Spleen (tissue), 11 donors: ENCODE measurements at regions not wholly inside any gene's neighbourhood (a gene's known extent, or its start where the extent isn't known, plus 50 kb on each side); places are given as distances from the start of the nearest gene placed in this dataset.
"Not testable (repeated sequence)": the region's sequence is repeated elsewhere in the genome, so short reads cannot be mapped to it uniquely, and the experiment has no call there.

ENCODE experiments used
- DNase-seq: peaks from one replicate; pipeline ENCODE4 v3.0.0-alpha.2; 2020
- H3K27ac ChIP-seq, 8 donors: fragments of 200-600 bp; sonication (generic) in 7 of 8; 1 replicate in 4 of 8; 2 replicates in 4 of 8; pipeline versions ENCODE4 v1.5.0 to v1.8.0; 2016 to 2021; ENCODE audit warnings: inconsistent platforms in 4 of 8, mild to moderate bottlenecking in 4 of 8, moderate library complexity in 1 of 8
- H3K27me3 ChIP-seq, 7 donors: fragments of 200-600 bp; sonication (generic) in 6 of 7; replicated peaks in 1 of 7; 1 replicate in 4 of 7; 2 replicates in 3 of 7; pipeline versions ENCODE4 v1.5.0 to v1.8.0; 2016 to 2021; ENCODE audit warnings: inconsistent platforms in 3 of 7, mild to moderate bottlenecking in 1 of 7
- H3K36me3 ChIP-seq, 6 donors: fragments of 200-600 bp; sonication (generic) in 5 of 6; 1 replicate in 4 of 6; 2 replicates in 2 of 6; pipeline versions ENCODE4 v1.5.0 to v1.8.0; 2016 to 2021; ENCODE audit warnings: inconsistent platforms in 2 of 6
- H3K4me1 ChIP-seq, 6 donors: fragments of 200-600 bp; sonication (generic) in 5 of 6; 1 replicate in 3 of 6; 2 replicates in 3 of 6; pipeline versions ENCODE4 v1.5.0 to v1.8.0; 2016 to 2021; ENCODE audit warnings: inconsistent platforms in 3 of 6
- H3K4me3 ChIP-seq, 8 donors: fragments of 200-600 bp; sonication (generic) in 7 of 8; 1 replicate in 4 of 8; 2 replicates in 4 of 8; pipeline versions ENCODE4 v1.5.0 to v1.8.0; 2016 to 2021; ENCODE audit warnings: inconsistent platforms in 4 of 8, mild to moderate bottlenecking in 4 of 8, moderate library complexity in 2 of 8
- H3K9me3 ChIP-seq, 8 donors: fragments of 200-600 bp; sonication (generic) in 7 of 8; 1 replicate in 4 of 8; 2 replicates in 4 of 8; pipeline versions ENCODE4 v1.5.0 to v1.8.0; 2016 to 2021; ENCODE audit warnings: inconsistent platforms in 4 of 8
- CTCF ChIP-seq, 11 experiments: fragments of 200-600 bp in 7 of 11; fragments of 450-650 bp in 4 of 11; sonication (generic) in 4 of 11; IDR thresholded peaks in 8 of 11; conservative IDR thresholded peaks in 3 of 11; 1 replicate in 7 of 11; 2 replicates in 4 of 11; pipeline versions ENCODE4 v1.4.0 to v1.8.0; 2016 to 2021; ENCODE audit warnings: antibody characterized with exemption in 11 of 11, inconsistent platforms in 4 of 11, mild to moderate bottlenecking in 1 of 11
- POLR2A ChIP-seq, 3 donors: fragments of 450-650 bp; IDR thresholded peaks; one replicate each; pipeline ENCODE4 v1.5.1; 2017; ENCODE audit warnings: antibody characterized with exemption in 3 of 3, mild to moderate bottlenecking in 1 of 3
- POLR2AphosphoS5 ChIP-seq, 3 donors: sonication (generic); formaldehyde crosslinking; IDR thresholded peaks; one replicate each; pipeline ENCODE4 v1.5.1; 2017; ENCODE audit warnings: antibody characterized with exemption in 3 of 3
- WGBS, 5 donors: extraction: QIAGEN DNeasy Blood & Tissue Kit in 3 of 5; methylation state at CpG; one replicate each; pipeline versions ENCODE4 v1.1.5 to v1.1.7; 2013 to 2018; 5-methylcytosine and 5-hydroxymethylcytosine counted together
- intact Hi-C: fragments of 100-400 bp; cut with DNase I; formaldehyde crosslinking; loops from one replicate; pipeline ENCODE4 v1.15.0; 2023; ENCODE audit warnings: low total_unique reads
- donor health status: healthy with polysubstance abuse.
- donor health status: DM: no; HTN: no; CAD: no; lungs with moderate emphysema.
- donor health status: DM: no; HTN: no; CAD: no.
- donor health status: Bipolar disorder and iron deficiency.
- donor health status: healthy.
- donor health status: DM: no; HTN: no; CAD: no.
- donor health status: DM: yes; HTN: yes; CAD: no.

DNA sequence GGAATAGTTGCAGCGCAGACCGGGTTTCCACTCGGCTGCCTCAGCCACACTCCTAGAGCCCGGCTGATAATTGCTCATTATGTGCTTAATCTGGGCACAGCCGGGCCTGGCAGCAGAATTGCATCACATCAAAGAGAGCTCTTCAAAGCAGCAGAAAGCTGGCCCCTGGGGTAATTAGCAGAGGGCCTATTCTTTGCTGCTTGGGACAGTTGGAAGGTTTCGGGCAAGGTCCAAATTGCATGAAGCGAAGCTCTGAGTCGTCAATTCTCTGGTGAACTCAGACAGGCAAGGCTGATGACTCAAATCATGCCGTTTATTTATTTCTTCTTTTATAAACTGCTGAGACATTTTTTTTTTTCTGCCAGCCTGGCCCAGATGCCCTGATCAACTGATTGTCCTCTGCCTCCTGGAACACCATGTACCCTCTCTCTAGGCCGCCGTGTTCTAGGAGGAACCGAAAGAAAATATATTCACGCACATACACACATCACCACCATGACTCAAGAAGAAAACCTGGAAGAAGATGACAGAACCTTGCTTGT, 242.2 kb downstream of the RAB11FIP2 start:
- Histone ChIP-seq H3K27me3 (peaks cover 0 to 18% (median 0%) of the 10 kb centered on the region in 7 donors), H3K27ac (no peak overlapping the region), H3K4me3 (no peak overlapping the region), H3K36me3 (no peaks in the 10 kb centered on the region), H3K9me3 (peaks cover 0 to 7% (median 0%) of the 10 kb centered on the region in 8 donors), H3K4me1 (no peaks in the 10 kb centered on the region)
- WGBS, 5 donors: 53 to 71% (median 67%) methylated on average over 13 of the region's 13 CpGs
- DNase-seq: no peak
- intact Hi-C loops: no loop called here
- TF ChIP-seq POLR2A (IDR thresholded peaks at IDR 0.05) (no peak), POLR2AphosphoS5 (IDR thresholded peaks at IDR 0.05) (no peak), CTCF (IDR thresholded peaks at IDR 0.05 in 8 of 11, conservative IDR thresholded peaks at IDR 0.05 in 3 of 11) (no peak)

- no peak for DNase-seq
- WGBS, 5 donors: 77 to 87% (median 81%) methylated on average over 12 to 13 of the region's 13 CpGs
- intact Hi-C loops: no loop called here
These were observed 241.6 kb downstream of the RAB11FIP2 start for GRCh38 chr10:117805139-117805538.

DNA sequence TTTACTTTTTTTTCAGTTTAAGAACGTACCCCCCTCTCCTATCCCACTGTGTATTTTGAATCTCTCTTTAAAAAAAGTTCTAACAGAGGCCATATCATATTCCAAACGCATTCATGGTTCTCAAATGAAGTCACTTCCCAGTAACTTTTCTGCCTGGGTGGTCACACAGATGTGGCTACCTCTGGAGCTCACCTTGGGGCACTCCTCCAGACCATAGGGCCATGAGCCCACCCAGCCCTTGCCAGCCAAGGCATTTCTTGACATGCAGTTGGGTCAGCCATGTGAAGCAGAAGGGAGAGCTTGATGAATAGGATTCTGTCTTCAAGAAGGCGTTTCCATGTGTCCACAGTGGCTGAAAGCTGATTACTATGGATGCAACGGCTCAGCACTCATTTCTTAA, 239.3 kb downstream of the RAB11FIP2 start:
- H3K4me1 ChIP-seq: no peaks in the 10 kb centered on the region
- no peak for DNase-seq
- H3K9me3 ChIP-seq: peaks cover 0 to 24% (median 6%) of the 10 kb centered on the region in 8 donors
- no peak for TF ChIP-seq POLR2A (IDR thresholded peaks at IDR 0.05)
- TF ChIP-seq CTCF (IDR thresholded peaks at IDR 0.05 in 8 of 11, conservative IDR thresholded peaks at IDR 0.05 in 3 of 11): no peak
- no peaks in the 10 kb centered on the region for H3K36me3 ChIP-seq
- WGBS, 5 donors: 54 to 68% (median 60%) methylated on average over 4 of the region's 4 CpGs
- peaks cover 0 to 15% (median 0%) of the 10 kb centered on the region in 7 donors for H3K27me3 ChIP-seq
- H3K27ac ChIP-seq: no peak overlapping the region
- no peak overlapping the region for H3K4me3 ChIP-seq
- intact Hi-C loops: no loop called here

More at GRCh38 chr10:117805139-117805538, 241.6 kb downstream of the RAB11FIP2 start:
- Histone ChIP-seq H3K27ac (no peak overlapping the region), H3K4me1 (no peaks in the 10 kb centered on the region), H3K9me3 (peaks cover 0 to 12% (median 1%) of the 10 kb centered on the region in 8 donors), H3K4me3 (no peak overlapping the region), H3K36me3 (no peaks in the 10 kb centered on the region), H3K27me3 (peaks cover 0 to 18% (median 0%) of the 10 kb centered on the region in 7 donors)
- no peak for TF ChIP-seq CTCF (IDR thresholded peaks at IDR 0.05 in 8 of 11, conservative IDR thresholded peaks at IDR 0.05 in 3 of 11)
- no peak for TF ChIP-seq POLR2A (IDR thresholded peaks at IDR 0.05)
- TF ChIP-seq POLR2AphosphoS5 (IDR thresholded peaks at IDR 0.05): no peak

DNA sequence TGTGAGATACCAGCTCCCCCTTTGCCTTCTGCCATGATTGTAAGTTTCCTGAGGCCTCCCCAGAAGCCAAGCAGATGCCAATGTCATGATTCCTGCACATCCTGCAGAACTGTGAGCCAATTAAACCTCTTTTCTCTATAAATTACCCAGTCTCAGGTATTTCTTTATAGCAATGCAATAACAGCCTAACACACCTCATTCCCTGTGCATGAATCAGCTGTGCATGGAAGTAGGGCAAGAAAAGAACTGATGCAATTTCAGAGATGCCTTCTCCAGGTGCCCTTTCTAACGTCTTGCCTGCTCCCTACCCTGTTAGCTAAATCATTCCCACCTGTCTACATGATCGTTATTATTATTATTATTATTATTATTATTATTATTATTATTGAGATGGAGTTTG, 230.9 kb downstream of the RAB11FIP2 start:
- H3K27ac ChIP-seq, H3K4me1 ChIP-seq, H3K36me3 ChIP-seq, H3K9me3 ChIP-seq, H3K4me3 ChIP-seq, intact Hi-C loops, DNase-seq: not testable (repeated sequence)
- WGBS, 5 donors: 56 to 79% (median 68%) methylated on average over 2 of the region's 2 CpGs
- H3K27me3 ChIP-seq: peaks cover 0 to 26% (median 0%) of the 10 kb centered on the region in 7 donors

GRCh38 chr10:117817116-117817515, 229.6 kb downstream of the RAB11FIP2 start:
- peaks cover 0 to 37% (median 0%) of the 10 kb centered on the region in 7 donors for H3K27me3 ChIP-seq
- H3K9me3 ChIP-seq: peaks cover 0 to 2% (median under 1%) of the 10 kb centered on the region in 8 donors
- no peak for DNase-seq
- no peaks in the 10 kb centered on the region for H3K36me3 ChIP-seq
- TF ChIP-seq POLR2A (IDR thresholded peaks at IDR 0.05) (no peak), POLR2AphosphoS5 (IDR thresholded peaks at IDR 0.05) (no peak), CTCF (IDR thresholded peaks at IDR 0.05 in 8 of 11, conservative IDR thresholded peaks at IDR 0.05 in 3 of 11) (no peak)
- no peak overlapping the region for H3K4me3 ChIP-seq
- H3K27ac ChIP-seq: no peak overlapping the region
- 75 to 89% (median 80%) methylated on average over 3 of the region's 3 CpGs for WGBS, 5 donors
- no peaks in the 10 kb centered on the region for H3K4me1 ChIP-seq
- intact Hi-C loops: no loop called here
